Left lung (tissue), 4 donors: ENCODE measurements at regions not wholly inside any gene's neighbourhood (a gene's known extent, or its start where the extent isn't known, plus 50 kb on each side); places are given as distances from the start of the nearest gene placed in this dataset.

Experiments used
- ATAC-seq: fragments of 200-7000 bp; cut with Tn5 transposase; one replicate; pipeline ENCODE4 v1.9.1; 2020; ENCODE audit warnings: moderate library complexity
- DNase-seq, 4 donors: peaks; one replicate each; pipeline ENCODE4 v3.0.0-alpha.2; 2013 to 2020
- H3K27ac ChIP-seq, 2 donors: fragments of 200-600 bp; sonication (generic) in 1 of 2; one replicate each; pipeline versions ENCODE4 v1.5.0 to v1.8.0; 2020 to 2021
- H3K27me3 ChIP-seq, 2 donors: fragments of 200-600 bp; sonication (generic) in 1 of 2; one replicate each; pipeline versions ENCODE4 v1.5.0 to v1.8.0; 2020 to 2021
- H3K36me3 ChIP-seq, 2 donors: fragments of 200-600 bp; sonication (generic) in 1 of 2; one replicate each; pipeline versions ENCODE4 v1.5.0 to v1.8.0; 2020 to 2021
- H3K4me1 ChIP-seq, 2 donors: fragments of 200-600 bp; one replicate each; pipeline ENCODE4 v1.8.0; 2021
- H3K4me3 ChIP-seq, 2 donors: fragments of 200-600 bp; sonication (generic) in 1 of 2; one replicate each; pipeline versions ENCODE4 v1.5.0 to v1.8.0; 2020 to 2021; ENCODE audit warnings: mild to moderate bottlenecking in 1 of 2
- H3K9me3 ChIP-seq, 2 donors: fragments of 200-600 bp; sonication (generic) in 1 of 2; one replicate each; pipeline versions ENCODE4 v1.5.0 to v1.8.0; 2020 to 2021
- intact Hi-C, 2 donors: fragments of 100-400 bp; cut with DNase I; formaldehyde crosslinking; loops; one replicate each; pipeline versions ENCODE4 v1.11.2 to v1.14.2; 2022
- TF ChIP-seq, protein P1 (sequence below), 2 donors: fragments of 200-600 bp; sonication (generic) in 1 of 2; IDR thresholded peaks; one replicate each; pipeline versions ENCODE4 v1.5.0 to v1.8.0; 2021; ENCODE audit warnings: antibody characterized with exemption in 2 of 2
- donor health status: DM: no; HTN: yes; CAD: no.
- donor health status: DM: no; HTN: no; CAD: no.

DNA sequence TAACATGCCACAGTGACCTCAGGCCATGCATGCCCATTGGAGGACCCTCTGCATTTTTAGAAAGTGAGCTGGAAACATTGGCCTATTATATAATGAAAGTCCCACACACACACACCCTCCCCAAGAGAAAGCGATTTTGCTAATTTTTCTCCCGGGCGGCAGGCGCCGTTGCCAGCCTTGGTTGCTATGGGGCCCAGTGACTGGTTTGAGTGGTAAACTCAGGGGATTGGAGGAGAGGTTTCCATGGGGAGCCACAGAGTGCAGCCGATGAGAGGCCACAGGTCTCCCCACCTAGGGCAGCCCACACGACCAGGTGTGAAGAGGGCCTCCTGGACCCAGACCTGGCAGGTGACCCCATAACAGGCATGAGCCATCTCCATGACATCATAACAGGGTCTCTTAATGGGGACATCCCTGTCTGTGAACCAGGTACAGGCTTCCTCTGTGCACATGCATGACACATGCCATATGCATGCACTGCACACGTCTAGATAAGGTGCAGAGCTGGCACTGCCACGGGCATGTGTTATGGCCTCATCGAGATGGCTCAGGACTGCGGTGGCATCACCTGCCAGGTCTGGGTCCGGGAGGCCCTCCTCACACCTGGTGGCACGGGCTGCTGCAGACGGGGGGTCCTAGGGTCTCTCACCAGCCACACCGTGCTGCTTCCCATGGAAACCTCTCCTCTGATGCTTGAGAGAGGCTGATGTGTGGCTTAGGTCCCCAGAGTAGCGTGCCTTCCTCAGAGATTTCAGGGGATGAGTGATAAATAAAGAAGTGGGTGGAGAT, 144.1 kb downstream of the RBFOX3 start:
- no peak for ATAC-seq
- peak in 1 of 4 donors; percentile 55 for DNase-seq

DNA sequence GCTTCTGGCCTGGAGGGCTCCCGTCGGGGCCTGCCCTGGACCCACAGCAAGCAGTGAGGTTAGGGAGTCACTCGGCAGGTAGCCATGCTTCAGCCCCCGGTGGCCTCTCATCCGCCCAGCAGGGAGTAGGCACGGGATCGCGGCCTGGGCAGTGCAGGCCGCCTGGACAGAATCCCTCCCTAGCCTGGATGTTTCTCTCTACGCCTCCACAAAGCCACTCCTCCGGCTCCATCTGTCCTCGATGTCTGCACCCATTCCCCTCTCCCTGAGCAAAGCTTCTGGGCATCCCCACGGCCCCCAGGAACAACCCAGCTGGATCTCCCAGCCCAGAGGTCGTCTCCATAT, 145.2 kb downstream of the RBFOX3 start:
- H3K27me3 ChIP-seq: peaks cover 0 to 65% of the 10 kb centered on the region in 2 donors
- intact Hi-C loops: no loop called here
- no peaks in the 10 kb centered on the region for H3K36me3 ChIP-seq
- no peaks in the 10 kb centered on the region for H3K9me3 ChIP-seq
- ATAC-seq (no peak), DNase-seq (peak in 1 of 4 donors; percentile 61)
- TF ChIP-seq, protein P1, sequence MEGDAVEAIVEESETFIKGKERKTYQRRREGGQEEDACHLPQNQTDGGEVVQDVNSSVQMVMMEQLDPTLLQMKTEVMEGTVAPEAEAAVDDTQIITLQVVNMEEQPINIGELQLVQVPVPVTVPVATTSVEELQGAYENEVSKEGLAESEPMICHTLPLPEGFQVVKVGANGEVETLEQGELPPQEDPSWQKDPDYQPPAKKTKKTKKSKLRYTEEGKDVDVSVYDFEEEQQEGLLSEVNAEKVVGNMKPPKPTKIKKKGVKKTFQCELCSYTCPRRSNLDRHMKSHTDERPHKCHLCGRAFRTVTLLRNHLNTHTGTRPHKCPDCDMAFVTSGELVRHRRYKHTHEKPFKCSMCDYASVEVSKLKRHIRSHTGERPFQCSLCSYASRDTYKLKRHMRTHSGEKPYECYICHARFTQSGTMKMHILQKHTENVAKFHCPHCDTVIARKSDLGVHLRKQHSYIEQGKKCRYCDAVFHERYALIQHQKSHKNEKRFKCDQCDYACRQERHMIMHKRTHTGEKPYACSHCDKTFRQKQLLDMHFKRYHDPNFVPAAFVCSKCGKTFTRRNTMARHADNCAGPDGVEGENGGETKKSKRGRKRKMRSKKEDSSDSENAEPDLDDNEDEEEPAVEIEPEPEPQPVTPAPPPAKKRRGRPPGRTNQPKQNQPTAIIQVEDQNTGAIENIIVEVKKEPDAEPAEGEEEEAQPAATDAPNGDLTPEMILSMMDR (IDR thresholded peaks at IDR 0.05): no peak
- no peaks in the 10 kb centered on the region for H3K4me1 ChIP-seq
- no peak overlapping the region for H3K27ac ChIP-seq
- no peak overlapping the region for H3K4me3 ChIP-seq

More for the DNA sequence above, 144.1 kb downstream of the RBFOX3 start:
- intact Hi-C loops: no loop called here
- Histone ChIP-seq H3K27me3 (peaks cover 0 to 75% of the 10 kb centered on the region in 2 donors), H3K27ac (no peak overlapping the region), H3K4me3 (no peak overlapping the region), H3K36me3 (no peaks in the 10 kb centered on the region), H3K4me1 (no peaks in the 10 kb centered on the region), H3K9me3 (no peaks in the 10 kb centered on the region)
- TF ChIP-seq, protein P1 (IDR thresholded peaks at IDR 0.05): no peak

DNA sequence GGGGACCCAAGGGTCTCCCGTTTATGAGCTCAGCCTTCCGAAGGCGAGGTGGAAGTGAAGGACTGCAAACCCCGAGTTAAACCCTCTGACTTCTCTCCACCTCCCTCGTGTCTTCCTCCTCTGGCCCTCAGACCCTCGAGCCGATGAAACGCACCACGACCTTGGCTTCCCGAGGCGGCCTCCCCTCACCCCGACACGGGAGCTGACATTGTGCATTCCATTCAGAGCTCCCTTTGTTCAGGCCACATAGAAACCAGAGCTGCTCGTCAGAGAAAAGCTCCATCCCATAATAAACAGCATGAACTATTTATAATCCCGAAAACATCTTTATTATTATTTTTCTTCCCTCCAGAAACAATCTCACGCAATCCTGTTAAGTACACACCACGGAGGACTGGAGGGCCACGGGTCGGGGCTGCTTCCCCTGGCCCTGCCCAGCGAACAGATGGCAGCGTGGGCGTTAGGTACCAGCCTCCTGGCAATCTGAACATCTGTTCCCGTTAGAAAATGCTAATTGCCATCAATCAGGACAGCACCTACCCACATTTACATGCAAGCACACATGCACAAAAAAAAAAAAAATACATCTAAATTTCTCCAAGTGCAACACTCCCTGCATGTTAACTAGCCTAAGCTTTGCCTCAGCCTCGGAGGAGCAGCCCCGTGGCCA, 145.7 kb downstream of the RBFOX3 start:
- DNase-seq: peak in 1 of 4 donors; percentile 43
- ATAC-seq: no peak
- H3K9me3 ChIP-seq: no peaks in the 10 kb centered on the region
- TF ChIP-seq, protein P1 (IDR thresholded peaks at IDR 0.05): no peak
- H3K4me3 ChIP-seq: no peak overlapping the region
- H3K27ac ChIP-seq: no peak overlapping the region
- intact Hi-C loops: no loop called here
- H3K27me3 ChIP-seq: peaks cover 0 to 60% of the 10 kb centered on the region in 2 donors
- no peaks in the 10 kb centered on the region for H3K4me1 ChIP-seq
- no peaks in the 10 kb centered on the region for H3K36me3 ChIP-seq

DNA sequence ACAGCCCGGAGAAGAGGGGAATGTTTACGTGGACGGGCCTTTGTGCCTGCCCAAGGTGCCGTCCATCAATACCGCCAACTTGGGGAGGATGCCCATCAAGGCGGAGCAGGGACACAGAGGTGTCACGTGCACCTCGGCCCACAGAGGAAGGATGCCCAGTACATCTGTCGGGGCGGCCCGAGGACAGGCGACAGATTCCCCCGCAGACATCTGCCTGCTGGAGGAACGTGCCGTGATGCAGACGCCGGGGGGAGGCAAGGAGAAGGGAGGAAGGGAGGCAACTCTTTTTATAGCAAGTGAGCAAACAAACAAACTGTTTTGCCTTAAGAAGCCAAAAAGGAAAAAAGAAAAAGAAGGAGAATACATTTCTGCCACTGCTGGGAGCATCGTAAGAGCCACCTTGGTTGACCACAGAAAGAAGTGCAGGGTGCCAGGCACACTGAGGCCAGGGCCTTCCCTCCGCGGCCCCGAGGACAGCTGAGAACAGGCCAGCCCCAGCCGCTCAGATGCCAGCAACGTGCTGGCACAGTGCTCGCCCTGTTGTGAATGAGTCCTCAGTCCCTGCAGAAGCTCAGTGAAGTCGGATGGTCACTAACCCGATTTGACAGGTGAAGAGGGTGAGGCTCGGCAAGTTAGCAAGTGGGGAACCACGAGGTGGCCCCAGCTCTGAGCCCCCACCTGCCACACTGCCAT, 146.4 kb downstream of the RBFOX3 start:
- Histone ChIP-seq H3K4me3 (no peak overlapping the region), H3K27me3 (peaks cover 0 to 56% of the 10 kb centered on the region in 2 donors), H3K9me3 (no peaks in the 10 kb centered on the region), H3K36me3 (no peaks in the 10 kb centered on the region), H3K27ac (no peak overlapping the region), H3K4me1 (no peaks in the 10 kb centered on the region)
- TF ChIP-seq, protein P1 (IDR thresholded peaks at IDR 0.05): no peak
- DNase-seq (peak in 1 of 4 donors; percentile 75), ATAC-seq (no peak)
- intact Hi-C loops: no loop called here
